HEK293 (cell line): ENCODE measurements at regions not wholly inside any gene's neighbourhood (a gene's known extent, or its start where the extent isn't known, plus 50 kb on each side); places are given as distances from the start of the nearest gene placed in this dataset.

Experiments
- CTCF ChIA-PET: fragments of 350-600 bp; formaldehyde crosslinking; extraction: SDS; loops from one replicate; lab custom pipeline; 2021; ENCODE audit warnings: antibody characterized with exemption; lab: Yijun Ruan, JAX
- POLR2A ChIA-PET: fragments of 300-600 bp; formaldehyde crosslinking; extraction: SDS; loops from one replicate; lab custom pipeline; 2020; ENCODE audit warnings: antibody characterized with exemption, inconsistent platforms; lab: Yijun Ruan, JAX
- H3K27ac ChIP-seq: fragments of 200-500 bp; sonication (Bioruptor generic); 2 replicates; pipeline ENCODE4 v1.5.1; 2014; ENCODE audit warnings: low read depth, low read length, control low read depth, inconsistent platforms; ENCODE audit errors: extremely low read depth
- H3K36me3 ChIP-seq, 2 experiments: fragments of 200-500 bp in 1 of 2; sonication (Bioruptor generic) in 1 of 2; 1 replicate in 1 of 2; 2 replicates in 1 of 2; pipeline ENCODE4 v1.5.1; 2014 to 2017; ENCODE audit warnings: inconsistent platforms in 2 of 2, low read length in 2 of 2; ENCODE audit not compliant: control insufficient read depth in 2 of 2, insufficient read depth in 1 of 2
- H3K4me1 ChIP-seq: fragments of 200-500 bp; sonication (Bioruptor generic); 2 replicates; pipeline ENCODE4 v1.5.1; 2014; ENCODE audit warnings: mild to moderate bottlenecking, low read length, inconsistent platforms; ENCODE audit not compliant: control insufficient read depth, insufficient read depth
- H3K4me3 ChIP-seq: 2 replicates; pipeline ENCODE4 v1.5.1; 2011; ENCODE audit warnings: low read depth, mild to moderate bottlenecking, control low read depth, low read length, moderate library complexity
- H3K9me3 ChIP-seq: fragments of 200-500 bp; sonication (Bioruptor generic); 2 replicates; pipeline ENCODE4 v1.5.1; 2014; ENCODE audit warnings: low read depth, low read length, inconsistent platforms; ENCODE audit not compliant: control insufficient read depth, insufficient read depth
- GLI2 ChIP-seq: fragments of 450-650 bp; formaldehyde crosslinking; IDR thresholded peaks from 2 replicates; pipeline ENCODE4; 2017; ENCODE audit warnings: missing biosample characterization, missing genetic modification characterization, low read depth, borderline replicate concordance
- HOXC10 ChIP-seq: sonication (generic); formaldehyde crosslinking; IDR thresholded peaks from 2 replicates; pipeline ENCODE4 v1.8.1; 2023; ENCODE audit warnings: mild to moderate bottlenecking, missing genetic modification reagents
- MEIS1 ChIP-seq: sonication (generic); formaldehyde crosslinking; IDR thresholded peaks from 2 replicates; pipeline ENCODE4 v1.8.1; 2022; ENCODE audit warnings: missing genetic modification reagents, mild to moderate bottlenecking, borderline replicate concordance
- MYNN ChIP-seq: fragments of 450-650 bp; formaldehyde crosslinking; IDR thresholded peaks from 2 replicates; pipeline ENCODE4 v1.5.1; 2016; ENCODE audit warnings: missing biosample characterization, missing genetic modification characterization, borderline replicate concordance
- OSR2 ChIP-seq: fragments of 450-650 bp; formaldehyde crosslinking; IDR thresholded peaks from 2 replicates; pipeline ENCODE4 v1.5.1; 2016; ENCODE audit warnings: missing biosample characterization, missing genetic modification characterization
- SCRT1 ChIP-seq: fragments of 450-650 bp; formaldehyde crosslinking; IDR thresholded peaks from 2 replicates; pipeline ENCODE4 v1.5.1; 2016; ENCODE audit warnings: missing biosample characterization, missing genetic modification characterization, borderline replicate concordance
- ZNF169 ChIP-seq: fragments of 450-650 bp; formaldehyde crosslinking; IDR thresholded peaks from 2 replicates; pipeline ENCODE4 v1.5.1; 2016; ENCODE audit warnings: missing biosample characterization, missing genetic modification characterization
- ZNF214 ChIP-seq: fragments of 450-650 bp; formaldehyde crosslinking; IDR thresholded peaks from 2 replicates; pipeline ENCODE4 v1.5.1; 2017; ENCODE audit warnings: missing biosample characterization, mild to moderate bottlenecking, missing genetic modification characterization, borderline replicate concordance
- ZNF266 ChIP-seq: fragments of 450-650 bp; formaldehyde crosslinking; IDR thresholded peaks from 2 replicates; pipeline ENCODE4 v1.5.1; 2016; ENCODE audit warnings: missing biosample characterization, missing genetic modification characterization, low read depth
- ZNF335 ChIP-seq: fragments of 450-650 bp; formaldehyde crosslinking; conservative IDR thresholded peaks from 2 replicates; pipeline ENCODE4 v1.5.1; 2016; ENCODE audit warnings: missing biosample characterization, missing genetic modification characterization
- ZNF366 ChIP-seq: fragments of 450-650 bp; formaldehyde crosslinking; conservative IDR thresholded peaks from 2 replicates; pipeline ENCODE4 v1.5.1; 2016; ENCODE audit warnings: missing biosample characterization, missing genetic modification characterization
- ZNF37A ChIP-seq: fragments of 450-650 bp; IDR thresholded peaks from 2 replicates; pipeline ENCODE4 v1.5.1; 2018; ENCODE audit warnings: missing biosample characterization, missing genetic modification characterization
- ZNF555 ChIP-seq: fragments of 450-650 bp; formaldehyde crosslinking; conservative IDR thresholded peaks from 2 replicates; pipeline ENCODE4 v1.5.1; 2017; ENCODE audit warnings: missing biosample characterization, mild to moderate bottlenecking, missing genetic modification characterization, inconsistent platforms
- ZNF571 ChIP-seq: fragments of 450-650 bp; formaldehyde crosslinking; IDR thresholded peaks from 2 replicates; pipeline ENCODE4 v1.5.0; 2017; ENCODE audit warnings: missing biosample characterization, missing genetic modification characterization
- ZNF629 ChIP-seq: fragments of 450-650 bp; formaldehyde crosslinking; IDR thresholded peaks from 2 replicates; pipeline ENCODE4 v1.5.1; 2017; ENCODE audit warnings: missing biosample characterization, missing genetic modification characterization
- ZNF654 ChIP-seq: fragments of 450-650 bp; formaldehyde crosslinking; IDR thresholded peaks from 2 replicates; pipeline ENCODE4 v1.5.1; 2016; ENCODE audit warnings: low read depth, missing biosample characterization, missing genetic modification characterization
- ZNF777 ChIP-seq: fragments of 450-650 bp; formaldehyde crosslinking; IDR thresholded peaks from 2 replicates; pipeline ENCODE4 v1.5.1; 2017; ENCODE audit warnings: missing biosample characterization, missing genetic modification characterization, borderline replicate concordance
- ZNF830 ChIP-seq: fragments of 450-650 bp; IDR thresholded peaks from 2 replicates; pipeline ENCODE4 v1.5.0; 2018; ENCODE audit warnings: missing biosample characterization, missing genetic modification characterization, low read depth, mild to moderate bottlenecking, moderate library complexity
- TF ChIP-seq, protein P1 (sequence below): fragments of 450-650 bp; formaldehyde crosslinking; IDR thresholded peaks from 2 replicates; pipeline ENCODE4; 2016; ENCODE audit warnings: missing biosample characterization, missing genetic modification characterization
- TF ChIP-seq, protein P2 (sequence below): fragments of 450-650 bp; formaldehyde crosslinking; IDR thresholded peaks from 2 replicates; pipeline ENCODE4 v1.5.1; 2016; ENCODE audit warnings: missing biosample characterization, missing genetic modification characterization, borderline replicate concordance

DNA sequence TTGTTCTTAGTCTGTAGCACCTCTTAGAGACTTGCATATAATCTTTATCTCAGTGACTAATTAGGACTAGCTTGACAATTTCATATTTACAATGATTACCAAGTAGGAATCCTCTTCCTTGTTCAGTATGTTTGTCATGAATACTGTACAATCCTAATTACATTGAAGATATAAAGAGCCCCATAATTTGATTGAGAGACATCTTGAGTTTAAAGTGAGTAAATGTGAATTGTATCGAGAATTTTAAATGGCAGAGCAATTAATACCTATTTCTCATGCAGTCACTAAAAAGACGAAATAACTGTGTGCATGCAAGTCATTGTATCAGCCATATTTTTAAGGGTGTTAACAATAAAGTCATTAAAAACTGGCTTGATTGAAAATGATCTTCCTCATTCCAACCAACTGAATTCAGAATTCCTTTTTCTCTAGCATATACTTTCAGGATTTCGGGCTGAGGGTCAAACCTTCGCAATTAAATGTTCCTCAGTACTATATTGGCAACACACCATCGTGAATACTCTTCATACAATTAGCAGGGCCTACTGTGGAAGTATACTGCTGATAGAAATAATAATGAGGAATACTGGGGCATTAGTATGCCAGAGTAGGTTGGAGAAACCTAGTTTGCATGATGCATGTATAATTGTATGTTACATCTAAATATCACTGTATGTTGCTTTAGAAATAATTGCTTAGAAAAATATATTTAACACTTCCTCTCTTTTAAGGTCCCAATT, 284.7 kb upstream of the TMEM161B start (continued):
- TF ChIP-seq ZNF777 (tag by site-specific recombination) = no peak
- TF ChIP-seq ZNF214 (tag by site-specific recombination) = no peak
- no peak for TF ChIP-seq GLI2 (tag by site-specific recombination)

DNA sequence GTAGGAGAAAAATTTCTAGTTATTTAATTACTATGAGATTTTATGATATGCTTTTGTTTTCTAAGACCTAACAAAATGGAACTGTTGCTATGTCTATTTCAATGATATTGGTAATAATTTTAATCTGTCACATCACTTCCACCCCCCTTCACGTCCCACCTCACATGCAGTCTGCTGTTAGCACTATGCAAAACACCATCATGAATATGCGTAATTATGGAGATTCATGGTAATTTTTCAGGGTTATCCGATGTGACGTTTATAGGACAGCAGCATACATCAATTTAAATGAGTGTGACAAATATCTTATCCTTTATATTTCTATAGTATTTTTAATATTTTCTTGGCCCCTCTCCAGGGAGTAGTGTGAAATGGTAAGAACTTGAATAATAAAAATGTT, 283.8 kb upstream of the TMEM161B start:
- H3K9me3 ChIP-seq = no peaks in the 10 kb centered on the region
- H3K36me3 ChIP-seq = no peaks in the 10 kb centered on the region
- ChIA-PET POLR2A (no interaction called here), CTCF (no interaction called here)
- no peak for TF ChIP-seq OSR2 (tag by site-specific recombination)
- TF ChIP-seq, all 188 proteins: peak for 0
- Histone ChIP-seq H3K4me3 (no peak overlapping the region), H3K27ac (no peak overlapping the region), H3K4me1 (peaks cover 17% of the 10 kb centered on the region)

DNA sequence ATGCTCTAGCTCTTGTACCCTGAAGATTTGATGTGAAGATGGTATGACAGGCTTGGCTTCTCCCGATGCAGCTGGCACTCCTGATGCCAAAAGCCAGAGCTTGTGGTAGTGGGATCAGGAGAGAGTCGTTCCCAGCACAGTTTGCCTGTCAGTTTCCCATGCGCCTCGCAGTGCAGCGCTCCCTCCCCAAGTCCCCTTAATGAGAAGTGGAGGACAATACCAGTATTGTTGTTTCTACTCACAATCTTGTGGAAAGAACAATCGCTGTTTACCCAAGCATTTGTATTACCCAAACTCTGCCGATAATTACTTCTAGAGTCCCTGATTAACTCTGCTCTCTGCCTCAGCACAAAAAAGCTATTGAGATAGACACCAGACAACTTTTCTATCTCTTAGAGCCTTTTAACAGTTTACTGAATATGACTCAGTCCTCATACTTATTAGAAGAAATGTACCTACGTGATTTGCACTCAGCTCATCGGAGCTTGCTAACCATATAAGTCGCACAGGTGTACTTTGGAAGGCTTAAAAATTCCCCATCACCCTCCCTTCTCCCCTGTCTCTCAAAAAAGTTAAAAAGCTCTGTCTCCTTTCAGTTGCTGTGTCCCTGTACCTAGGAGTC, 283.2 kb upstream of the TMEM161B start:
- POLR2A ChIA-PET = no interaction called here
- Histone ChIP-seq H3K36me3 (no peaks in the 10 kb centered on the region), H3K9me3 (no peaks in the 10 kb centered on the region), H3K27ac (no peak overlapping the region), H3K4me1 (peaks cover 16% of the 10 kb centered on the region), H3K4me3 (no peak overlapping the region)
- CTCF ChIA-PET = no interaction called here
- TF ChIP-seq ZNF335 (tag by site-specific recombination) (no peak), ZNF654 (tag by site-specific recombination) (no peak), ZNF555 (no peak), ZNF629 (tag by site-specific recombination) (no peak), ZNF214 (tag by site-specific recombination) (no peak), ZNF37A (tag by site-specific recombination) (no peak), MYNN (tag by site-specific recombination) (no peak), MEIS1 (CRISPR knock-in tag) (no peak), ZNF571 (tag by site-specific recombination) (no peak)
- TF ChIP-seq, protein P1, sequence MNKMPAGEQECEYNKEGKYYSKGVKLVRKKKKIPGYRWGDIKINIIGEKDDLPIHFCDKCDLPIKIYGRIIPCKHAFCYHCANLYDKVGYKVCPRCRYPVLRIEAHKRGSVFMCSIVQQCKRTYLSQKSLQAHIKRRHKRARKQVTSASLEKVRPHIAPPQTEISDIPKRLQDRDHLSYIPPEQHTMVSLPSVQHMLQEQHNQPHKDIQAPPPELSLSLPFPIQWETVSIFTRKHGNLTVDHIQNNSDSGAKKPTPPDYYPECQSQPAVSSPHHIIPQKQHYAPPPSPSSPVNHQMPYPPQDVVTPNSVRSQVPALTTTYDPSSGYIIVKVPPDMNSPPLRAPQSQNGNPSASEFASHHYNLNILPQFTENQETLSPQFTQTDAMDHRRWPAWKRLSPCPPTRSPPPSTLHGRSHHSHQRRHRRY (tag by site-specific recombination) = no peak

DNA sequence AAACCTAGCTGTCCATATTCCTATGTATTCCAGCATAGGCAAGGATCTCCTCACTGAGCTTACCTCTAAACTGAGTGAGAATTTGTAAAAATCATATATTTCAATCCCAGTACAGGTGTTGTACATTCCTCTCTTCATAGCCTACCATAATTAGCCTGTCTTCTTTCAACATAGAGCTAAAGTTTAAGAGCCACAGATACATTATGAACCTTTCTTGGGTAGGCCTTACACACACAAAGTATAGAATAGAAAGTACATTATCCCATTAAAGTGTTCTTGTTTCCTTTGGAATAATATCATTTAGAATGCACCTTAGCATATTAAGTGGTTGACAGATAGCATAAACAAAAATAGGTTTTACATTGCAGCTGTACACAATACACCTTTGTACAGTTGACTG, 282.1 kb upstream of the TMEM161B start:
- Histone ChIP-seq H3K4me1 (peaks cover 5% of the 10 kb centered on the region), H3K27ac (no peak overlapping the region), H3K36me3 (no peaks in the 10 kb centered on the region), H3K4me3 (no peak overlapping the region), H3K9me3 (no peaks in the 10 kb centered on the region)
- POLR2A ChIA-PET = no interaction called here
- CTCF ChIA-PET = interaction anchor here (0.7 kb wide), 1 partner anchor 769 kb away, joined by 3 read pairs; no protein-coding TSS in a partner anchor
- no peak for TF ChIP-seq ZNF830 (tag by site-specific recombination)
- TF ChIP-seq ZNF169 (tag by site-specific recombination) = no peak
- TF ChIP-seq, protein P2, sequence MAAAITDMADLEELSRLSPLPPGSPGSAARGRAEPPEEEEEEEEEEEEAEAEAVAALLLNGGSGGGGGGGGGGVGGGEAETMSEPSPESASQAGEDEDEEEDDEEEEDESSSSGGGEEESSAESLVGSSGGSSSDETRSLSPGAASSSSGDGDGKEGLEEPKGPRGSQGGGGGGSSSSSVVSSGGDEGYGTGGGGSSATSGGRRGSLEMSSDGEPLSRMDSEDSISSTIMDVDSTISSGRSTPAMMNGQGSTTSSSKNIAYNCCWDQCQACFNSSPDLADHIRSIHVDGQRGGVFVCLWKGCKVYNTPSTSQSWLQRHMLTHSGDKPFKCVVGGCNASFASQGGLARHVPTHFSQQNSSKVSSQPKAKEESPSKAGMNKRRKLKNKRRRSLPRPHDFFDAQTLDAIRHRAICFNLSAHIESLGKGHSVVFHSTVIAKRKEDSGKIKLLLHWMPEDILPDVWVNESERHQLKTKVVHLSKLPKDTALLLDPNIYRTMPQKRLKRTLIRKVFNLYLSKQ (tag by site-specific recombination) = no peak
- TF ChIP-seq ZNF266 (tag by site-specific recombination) = no peak
- no peak for TF ChIP-seq MEIS1 (CRISPR knock-in tag)
- TF ChIP-seq HOXC10 (CRISPR knock-in tag) = no peak
- TF ChIP-seq SCRT1 (tag by site-specific recombination) = no peak
- TF ChIP-seq ZNF366 (tag by site-specific recombination) = no peak
